Adrenal gland (tissue), 5 donors: ENCODE measurements at regions not wholly inside any gene's neighbourhood (a gene's known extent, or its start where the extent isn't known, plus 50 kb on each side); places are given as distances from the start of the nearest gene placed in this dataset.
"Not testable (repeated sequence)": the region's sequence is repeated elsewhere in the genome, so short reads cannot be mapped to it uniquely, and the experiment has no call there.

ENCODE experiments used
- POLR2A ChIP-seq, 2 donors: fragments of 450-650 bp; IDR thresholded peaks; one replicate each; pipeline ENCODE4 v1.6.1; 2017; ENCODE audit warnings: antibody characterized with exemption in 2 of 2, mild to moderate bottlenecking in 2 of 2, moderate library complexity in 1 of 2
- TF ChIP-seq, protein P1 (sequence below), 6 experiments: fragments of 450-650 bp in 4 of 6; fragments of 200-600 bp in 2 of 6; sonication (generic) in 1 of 6; IDR thresholded peaks; 1 replicate in 5 of 6; 2 replicates in 1 of 6; pipeline versions ENCODE4 v1.5.1 to v1.8.0; 2016 to 2021; ENCODE audit warnings: antibody characterized with exemption in 6 of 6, mild to moderate bottlenecking in 2 of 6, moderate library complexity in 1 of 6
- donor health status: DM: no; HTN: no; CAD: no.

DNA sequence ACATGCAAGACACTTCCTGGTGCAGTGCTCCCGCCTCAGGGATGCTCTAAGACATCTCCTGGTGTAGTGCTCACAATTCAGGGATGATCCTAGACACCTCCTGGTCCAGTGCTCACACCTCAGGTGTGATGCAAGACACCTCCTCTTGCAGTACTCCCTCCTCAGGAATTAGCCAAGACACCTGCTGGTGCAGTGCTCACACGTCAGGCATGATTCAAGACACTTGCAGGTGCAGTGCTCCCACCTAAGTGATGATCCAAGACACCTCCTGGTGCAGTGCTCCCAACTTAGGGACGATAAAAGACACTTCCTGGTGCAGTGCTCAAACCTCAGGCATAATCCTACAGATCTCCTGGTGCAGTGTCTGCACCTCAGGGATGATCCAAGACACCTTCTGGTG lies 117.0 kb downstream of the ASB1 start:
- TF ChIP-seq, protein P1, sequence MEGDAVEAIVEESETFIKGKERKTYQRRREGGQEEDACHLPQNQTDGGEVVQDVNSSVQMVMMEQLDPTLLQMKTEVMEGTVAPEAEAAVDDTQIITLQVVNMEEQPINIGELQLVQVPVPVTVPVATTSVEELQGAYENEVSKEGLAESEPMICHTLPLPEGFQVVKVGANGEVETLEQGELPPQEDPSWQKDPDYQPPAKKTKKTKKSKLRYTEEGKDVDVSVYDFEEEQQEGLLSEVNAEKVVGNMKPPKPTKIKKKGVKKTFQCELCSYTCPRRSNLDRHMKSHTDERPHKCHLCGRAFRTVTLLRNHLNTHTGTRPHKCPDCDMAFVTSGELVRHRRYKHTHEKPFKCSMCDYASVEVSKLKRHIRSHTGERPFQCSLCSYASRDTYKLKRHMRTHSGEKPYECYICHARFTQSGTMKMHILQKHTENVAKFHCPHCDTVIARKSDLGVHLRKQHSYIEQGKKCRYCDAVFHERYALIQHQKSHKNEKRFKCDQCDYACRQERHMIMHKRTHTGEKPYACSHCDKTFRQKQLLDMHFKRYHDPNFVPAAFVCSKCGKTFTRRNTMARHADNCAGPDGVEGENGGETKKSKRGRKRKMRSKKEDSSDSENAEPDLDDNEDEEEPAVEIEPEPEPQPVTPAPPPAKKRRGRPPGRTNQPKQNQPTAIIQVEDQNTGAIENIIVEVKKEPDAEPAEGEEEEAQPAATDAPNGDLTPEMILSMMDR (IDR thresholded peaks at IDR 0.05), result not testable (repeated sequence)
- TF ChIP-seq POLR2A (IDR thresholded peaks at IDR 0.05), result not testable (repeated sequence)
